GM12892 (cell line): ENCODE measurements at regions not wholly inside any gene's neighbourhood (a gene's known extent, or its start where the extent isn't known, plus 50 kb on each side); places are given as distances from the start of the nearest gene placed in this dataset.

Experiments
- DNase-seq: peaks from one replicate; pipeline ENCODE4 v3.0.0; 2011; ENCODE audit not compliant: insufficient read length
- FAIRE-seq: peaks from 2 replicates; lab custom pipeline; 2011; peaks lifted over from hg19 to GRCh38; lab: Jason Lieb, UNC
- POLR2A ChIP-seq: IDR thresholded peaks from 2 replicates; pipeline ENCODE4 v1.6.1; 2011; ENCODE audit warnings: low read depth, low read length, control low read depth
- POLR2AphosphoS5 ChIP-seq: IDR thresholded peaks from 2 replicates; pipeline ENCODE4 v1.6.1; 2011; ENCODE audit warnings: low read depth, low read length, control low read depth
- TAF1 ChIP-seq: IDR thresholded peaks from 2 replicates; pipeline ENCODE4 v1.6.1; 2011; ENCODE audit warnings: low read depth, mild to moderate bottlenecking, control low read depth, low read length, borderline replicate concordance

DNA sequence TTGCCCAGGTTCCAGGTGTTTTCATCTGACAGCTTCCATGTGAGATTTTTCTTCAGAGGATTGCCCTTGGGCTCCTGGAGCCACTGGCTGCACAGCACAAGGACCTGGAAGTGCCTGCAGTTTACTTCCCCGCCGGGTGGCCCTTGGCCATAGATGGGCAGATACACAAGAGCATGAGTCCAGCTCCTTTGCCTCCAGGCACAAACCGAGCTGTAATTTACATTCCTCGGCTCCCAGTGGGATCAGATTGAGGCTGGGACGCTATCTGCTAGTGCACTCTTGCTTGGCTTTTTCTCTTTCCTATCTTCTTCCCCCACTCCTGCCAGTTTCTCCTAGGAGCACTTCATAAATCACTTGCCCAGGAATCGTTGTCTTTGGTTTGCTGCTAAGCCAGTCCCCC is 85.4 kb upstream of the RALY start:
- TF ChIP-seq POLR2A, result no peak
- no peak for TF ChIP-seq POLR2AphosphoS5
- no peak for TF ChIP-seq TAF1
- FAIRE-seq, result no peak
- no peak for DNase-seq

DNA sequence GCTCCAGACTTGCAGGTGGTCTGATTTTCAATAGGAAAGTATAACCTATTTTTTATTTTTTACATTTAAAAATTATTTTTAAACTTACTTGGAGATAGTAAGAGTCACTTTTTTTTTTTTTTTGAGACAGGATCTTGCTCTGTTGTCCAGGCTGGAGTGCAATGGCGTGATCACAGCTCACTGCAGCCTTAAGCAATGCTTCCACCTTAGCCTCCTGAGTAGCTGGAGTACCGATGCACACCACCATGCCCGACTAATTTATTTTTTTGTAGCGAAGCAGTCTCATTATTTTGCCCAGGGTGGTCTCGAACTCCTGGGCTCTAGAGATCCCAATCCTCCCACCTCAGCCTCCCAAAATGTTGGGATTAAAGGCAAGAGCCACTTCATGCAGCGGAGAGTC is 84.8 kb upstream of the RALY start:
- no peak for FAIRE-seq
- TF ChIP-seq TAF1, result no peak
- no peak for TF ChIP-seq POLR2A
- no peak for TF ChIP-seq POLR2AphosphoS5

DNA sequence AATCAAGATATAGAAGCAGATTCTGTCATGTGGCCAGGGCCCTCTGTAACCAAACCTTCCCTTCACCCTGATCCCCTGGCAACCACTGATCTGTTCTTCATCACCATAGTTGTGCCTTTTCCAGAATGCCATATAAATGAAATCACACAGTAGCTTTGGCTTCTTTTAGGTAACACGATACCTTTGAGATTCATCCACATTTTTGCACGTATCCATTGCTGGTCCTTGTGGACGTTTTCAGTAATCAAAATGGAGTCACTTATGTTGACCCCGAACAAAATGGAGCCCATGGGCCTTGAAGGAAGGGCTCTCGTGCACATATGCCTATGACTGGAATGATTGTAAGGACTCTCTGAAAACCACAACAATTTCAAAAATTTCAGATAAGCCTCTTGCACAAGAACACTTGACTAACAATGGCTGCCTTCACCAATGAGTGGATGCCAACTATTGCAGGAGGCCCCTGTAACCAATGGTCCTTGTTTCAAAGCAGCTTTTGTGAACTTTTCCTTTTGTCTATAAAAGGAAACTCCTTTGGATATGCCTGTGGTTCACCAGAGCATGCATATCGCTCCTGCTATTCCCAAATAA is 84.3 kb upstream of the RALY start:
- no peak for DNase-seq
- no peak for TF ChIP-seq POLR2AphosphoS5
- no peak for TF ChIP-seq TAF1
- no peak for TF ChIP-seq POLR2A
- no peak for FAIRE-seq

More for the DNA sequence above, 84.8 kb upstream of the RALY start:
- DNase-seq, result no peak

DNA sequence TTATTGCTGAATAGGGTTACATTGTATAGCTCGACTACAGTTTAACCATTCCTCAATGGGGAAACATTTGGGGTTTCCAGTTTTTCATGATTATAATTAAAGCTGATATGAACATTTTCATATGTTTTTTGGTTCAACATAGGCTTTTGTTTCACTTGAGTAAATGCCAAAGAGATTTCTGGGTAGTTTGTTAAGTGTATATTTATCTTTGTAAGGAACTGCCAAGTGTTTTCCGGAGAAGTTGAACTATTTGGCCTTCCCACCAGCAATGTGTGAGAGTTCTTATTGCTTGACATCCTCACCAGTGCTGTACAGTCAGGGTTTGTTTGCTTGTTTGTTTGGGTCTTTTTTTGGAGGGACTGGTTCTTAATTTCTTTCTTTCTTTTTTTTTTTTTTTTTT is 83.7 kb upstream of the RALY start:
- DNase-seq, result no peak
- no peak for FAIRE-seq
- no peak for TF ChIP-seq TAF1
- no peak for TF ChIP-seq POLR2A
- TF ChIP-seq POLR2AphosphoS5, result no peak

GRCh38 chr20:33910529-33911327 is 83.0 kb upstream of the RALY start:
- DNase-seq, result no peak
- FAIRE-seq, result no peak
- TF ChIP-seq POLR2AphosphoS5 (no peak), POLR2A (no peak), TAF1 (no peak)

DNA sequence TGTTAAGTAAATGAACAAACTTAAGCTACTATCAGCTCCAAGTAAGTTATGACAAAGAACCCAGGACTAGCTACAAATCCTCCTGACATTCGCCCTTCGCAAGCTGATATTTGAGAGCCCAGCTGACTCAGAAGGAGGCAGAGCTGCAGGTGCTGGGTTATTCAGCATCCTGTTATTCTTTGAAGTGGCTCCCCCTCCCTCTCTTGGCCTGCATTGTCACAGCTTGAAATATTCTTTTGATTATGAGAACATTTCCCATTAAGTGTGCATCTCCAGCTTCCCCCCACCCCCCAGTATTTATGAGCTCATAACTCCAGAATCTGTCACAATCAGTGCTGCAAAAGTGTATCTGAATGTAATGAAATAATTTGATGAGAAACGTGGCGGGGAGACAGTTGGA is 78.8 kb upstream of the RALY start:
- no peak for FAIRE-seq
- TF ChIP-seq POLR2A (no peak), POLR2AphosphoS5 (no peak), TAF1 (no peak)
- DNase-seq, result no peak

GRCh38 chr20:33915726-33916331 is 77.9 kb upstream of the RALY start:
- FAIRE-seq (no peak), DNase-seq (peak; percentile 44)
- TF ChIP-seq POLR2AphosphoS5 (no peak), TAF1 (no peak), POLR2A (no peak)

GRCh38 chr20:33916768-33917167 is 76.9 kb upstream of the RALY start:
- DNase-seq (no peak), FAIRE-seq (no peak)
- TF ChIP-seq TAF1 (no peak), POLR2AphosphoS5 (no peak), POLR2A (no peak)

GRCh38 chr20:33917831-33918525 is 75.7 kb upstream of the RALY start:
- TF ChIP-seq TAF1 (no peak), POLR2A (no peak), POLR2AphosphoS5 (no peak)
- DNase-seq, result no peak
- FAIRE-seq, result no peak

DNA sequence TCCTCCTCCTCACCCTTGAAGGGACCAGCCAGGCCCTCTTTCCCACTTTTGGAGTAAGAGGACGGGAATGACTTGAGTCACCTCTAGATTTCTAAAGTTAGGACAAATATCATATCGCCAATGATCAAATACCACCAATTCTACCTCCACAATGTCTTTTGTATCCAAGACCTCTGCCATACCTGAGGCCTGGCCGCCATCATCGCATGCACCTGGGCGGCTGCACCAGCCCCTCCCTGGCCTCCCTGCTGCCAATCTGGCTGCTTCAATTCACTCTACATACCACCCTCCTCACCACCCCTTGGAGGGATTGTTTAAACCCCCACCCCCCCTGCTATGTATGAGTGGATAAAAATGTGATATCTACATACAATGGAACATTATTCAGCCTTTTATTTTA is 75.0 kb upstream of the RALY start:
- FAIRE-seq (no peak), DNase-seq (no peak)
- no peak for TF ChIP-seq TAF1
- TF ChIP-seq POLR2AphosphoS5, result no peak
- TF ChIP-seq POLR2A, result no peak

GRCh38 chr20:33919653-33920052 is 74.1 kb upstream of the RALY start:
- no peak for FAIRE-seq
- DNase-seq, result no peak
- TF ChIP-seq POLR2A, result no peak
- no peak for TF ChIP-seq TAF1
- no peak for TF ChIP-seq POLR2AphosphoS5
